ENCODE measurements at regions not wholly inside any gene's neighbourhood (a gene's known extent, or its start where the extent isn't known, plus 50 kb on each side); places are given as distances from the start of the nearest gene placed in this dataset.

DNA sequence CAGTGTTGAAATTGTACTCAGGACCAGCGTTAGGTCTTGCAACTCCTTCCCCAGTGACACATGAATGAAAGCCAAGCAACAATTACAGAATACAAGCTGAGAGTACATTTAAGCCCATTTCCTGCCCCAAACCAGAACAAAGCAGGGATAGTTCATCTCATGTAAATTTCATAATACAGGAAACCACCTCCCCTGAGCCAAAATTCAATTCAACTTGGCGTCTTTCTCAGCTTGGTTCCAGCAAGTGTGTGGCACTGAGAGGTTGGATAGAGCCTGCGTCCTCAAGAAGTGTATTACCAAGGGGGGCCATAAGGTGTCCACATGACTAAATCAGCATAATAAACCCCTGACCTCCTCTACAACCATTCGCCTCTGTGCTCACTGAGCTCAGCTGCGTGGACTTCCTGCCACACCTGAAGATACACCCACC lies 278.9 kb upstream of the CRY1 start:
- DNase-seq (ENCODE audit: low read depth) = no peak

DNA sequence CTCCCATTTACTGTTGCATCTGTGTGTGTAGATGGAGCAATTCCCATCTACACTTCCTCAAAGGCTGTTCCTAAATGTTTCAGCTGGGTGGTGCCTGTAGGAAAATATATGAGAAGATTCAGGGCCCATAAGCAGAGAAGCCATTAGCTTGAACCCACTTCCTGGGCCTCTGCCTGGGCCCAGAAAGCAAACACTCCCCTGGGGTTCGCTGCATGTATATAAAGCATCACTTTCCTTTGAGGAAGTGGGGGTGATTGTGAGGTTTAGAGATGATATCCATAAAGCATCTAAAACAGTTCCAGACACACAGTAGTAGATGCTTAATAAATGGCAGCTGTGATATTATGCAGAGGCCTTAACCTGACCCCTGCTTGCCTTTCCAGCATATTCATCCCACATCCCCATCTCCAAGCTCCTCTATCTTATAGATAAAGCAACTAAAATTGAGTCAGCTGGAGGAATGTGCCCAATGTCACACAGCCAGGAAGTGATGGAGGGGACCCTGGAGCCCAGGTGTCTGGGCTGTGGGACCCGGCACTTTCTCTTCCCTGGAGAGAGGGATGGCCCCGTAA lies 280.0 kb upstream of the CRY1 start:
- no peak for DNase-seq (ENCODE audit: low read depth)

DNA sequence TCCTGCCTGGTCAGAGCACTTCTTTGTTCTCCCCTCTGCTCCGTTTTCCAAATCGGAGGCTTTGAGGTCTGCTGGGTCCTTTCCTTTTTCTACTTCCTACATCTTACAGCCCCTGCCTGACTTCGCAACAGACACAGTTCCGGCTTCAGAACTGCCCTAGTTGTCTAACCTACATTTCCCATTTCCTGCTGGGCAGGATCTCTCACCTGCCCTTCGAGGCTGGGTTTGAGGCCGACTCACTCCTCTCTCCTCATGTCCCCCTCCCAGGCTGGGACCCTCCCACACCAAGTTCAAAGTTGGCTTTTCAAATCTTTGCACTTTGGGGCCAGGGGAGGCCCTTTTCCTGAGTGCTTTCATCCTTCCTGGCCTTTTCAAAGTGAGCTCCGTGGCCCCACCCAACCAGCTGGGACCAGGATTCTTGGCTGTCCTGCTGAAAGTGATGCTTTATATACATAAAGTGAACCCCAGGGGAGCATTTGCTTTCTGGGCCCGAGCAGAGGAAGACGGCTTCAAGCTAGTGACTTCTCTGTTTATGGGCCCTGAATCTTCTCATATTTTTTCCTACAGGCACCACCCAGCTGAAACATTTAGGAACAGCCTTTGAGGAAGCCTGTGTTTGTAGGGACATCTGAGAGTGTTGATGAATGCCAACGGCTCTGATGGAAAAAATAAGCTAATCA lies 281.0 kb upstream of the CRY1 start:
- no peak for DNase-seq (ENCODE audit: low read depth)

DNA sequence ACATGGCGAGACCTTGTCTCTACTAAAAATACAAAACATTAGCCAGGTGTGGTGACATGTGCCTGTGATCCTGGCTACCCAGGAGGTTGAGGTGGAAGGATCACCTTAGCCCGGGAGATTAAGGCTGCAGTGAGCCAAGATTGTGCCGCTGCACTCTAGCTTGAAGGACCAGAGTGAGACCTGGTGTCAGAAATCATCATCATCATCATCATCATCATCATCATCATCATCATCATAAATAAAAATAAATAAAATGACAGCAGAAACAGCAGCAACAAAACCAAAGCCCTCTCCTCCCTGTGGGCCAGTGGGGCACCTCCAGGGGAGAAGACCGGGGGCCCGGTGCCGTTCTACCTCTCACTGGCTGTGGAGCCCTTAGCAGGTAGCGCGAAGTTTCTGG lies 281.9 kb upstream of the CRY1 start:
- DNase-seq (ENCODE audit: low read depth) = no peak

DNA sequence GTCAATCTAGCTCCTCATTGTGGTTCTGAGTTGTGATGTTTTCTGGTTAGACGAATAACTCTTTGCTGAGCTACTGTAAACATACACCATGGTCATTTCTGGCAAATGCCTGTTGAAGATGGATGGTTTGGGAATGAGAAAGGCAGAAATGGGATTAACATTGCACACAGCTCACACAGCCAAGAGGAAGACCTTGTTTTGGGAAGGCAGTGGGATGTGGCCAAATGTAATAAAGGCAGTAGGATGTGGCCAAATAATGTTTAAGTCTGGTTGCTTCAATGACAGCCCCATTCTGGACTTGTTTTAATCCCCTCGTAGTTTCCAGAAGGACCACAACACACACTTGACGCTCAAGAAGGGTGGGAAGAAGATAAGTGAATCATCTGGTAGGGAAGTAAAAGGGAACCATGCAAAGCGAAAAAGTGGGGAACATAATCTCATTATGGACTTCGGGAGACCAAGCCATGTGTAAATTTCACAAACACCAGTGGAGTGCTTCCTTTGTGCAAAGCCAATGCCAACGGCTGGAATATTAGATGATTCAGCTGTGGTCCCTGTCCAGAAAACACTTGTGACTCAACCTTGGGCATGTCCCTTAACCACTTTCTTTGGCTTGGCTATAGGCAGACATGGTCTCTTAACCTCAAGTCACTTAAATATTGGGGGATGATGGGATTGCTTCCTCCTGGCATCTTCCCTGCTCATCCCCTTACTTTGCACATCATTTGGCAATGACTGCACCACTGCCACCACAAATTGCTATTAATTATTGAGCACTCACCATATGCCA lies 284.4 kb upstream of the CRY1 start:
- DNase-seq (ENCODE audit: low read depth) = no peak

DNA sequence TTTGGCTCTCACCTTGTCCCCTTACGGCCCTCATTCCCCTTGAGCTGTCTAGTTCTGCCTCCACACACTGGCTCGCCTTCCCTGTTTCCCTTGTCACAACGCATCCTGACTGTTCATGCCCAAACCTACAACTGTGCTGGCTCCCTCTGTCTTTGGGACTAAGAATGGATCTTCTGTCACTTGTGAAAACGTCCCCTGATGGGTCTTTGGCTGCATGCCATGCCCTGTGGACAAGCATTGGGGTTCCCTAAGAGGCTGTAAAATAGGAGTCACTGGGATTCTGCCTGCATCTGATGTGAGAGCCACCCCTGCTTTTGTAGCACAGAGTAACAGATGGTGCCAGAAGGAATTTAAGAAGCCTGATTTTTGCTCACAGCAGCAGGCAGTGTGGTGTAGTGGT lies 285.3 kb upstream of the CRY1 start:
- no peak for DNase-seq (ENCODE audit: low read depth)

DNA sequence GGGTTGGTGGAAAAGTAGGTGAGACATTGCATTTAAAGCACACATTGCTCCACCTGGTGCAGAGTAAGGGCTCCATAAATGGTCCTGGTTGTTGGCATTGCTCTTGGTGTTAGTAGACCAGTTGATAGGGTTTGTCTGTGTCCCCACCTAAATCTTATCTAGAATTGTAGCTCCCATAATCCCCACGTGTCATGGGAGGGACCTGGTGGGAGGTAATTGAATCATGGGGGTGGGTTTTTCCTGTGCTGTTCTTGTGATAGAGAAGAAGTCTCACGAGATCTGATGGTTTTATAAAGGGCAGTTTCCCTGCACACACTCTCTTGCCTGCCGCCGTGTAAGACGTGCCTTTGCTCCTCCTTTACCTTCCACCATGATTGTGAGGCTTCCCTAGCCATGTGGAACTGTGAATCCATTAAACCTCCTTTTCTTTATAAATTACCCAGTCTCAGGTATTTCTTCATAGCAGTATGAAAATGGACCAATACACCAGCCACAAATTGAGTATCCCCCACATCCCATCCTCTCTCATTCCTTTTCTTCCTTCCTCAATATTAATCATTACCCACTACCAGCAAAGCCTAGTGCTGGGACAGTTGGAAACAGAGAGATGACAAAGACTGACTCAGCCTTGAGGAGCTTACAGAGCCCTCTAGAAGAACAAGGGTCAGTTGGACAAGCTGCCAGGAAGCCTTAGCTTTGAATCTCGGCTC lies 285.9 kb upstream of the CRY1 start:
- peak; percentile 59 for DNase-seq (ENCODE audit: low read depth)

DNA sequence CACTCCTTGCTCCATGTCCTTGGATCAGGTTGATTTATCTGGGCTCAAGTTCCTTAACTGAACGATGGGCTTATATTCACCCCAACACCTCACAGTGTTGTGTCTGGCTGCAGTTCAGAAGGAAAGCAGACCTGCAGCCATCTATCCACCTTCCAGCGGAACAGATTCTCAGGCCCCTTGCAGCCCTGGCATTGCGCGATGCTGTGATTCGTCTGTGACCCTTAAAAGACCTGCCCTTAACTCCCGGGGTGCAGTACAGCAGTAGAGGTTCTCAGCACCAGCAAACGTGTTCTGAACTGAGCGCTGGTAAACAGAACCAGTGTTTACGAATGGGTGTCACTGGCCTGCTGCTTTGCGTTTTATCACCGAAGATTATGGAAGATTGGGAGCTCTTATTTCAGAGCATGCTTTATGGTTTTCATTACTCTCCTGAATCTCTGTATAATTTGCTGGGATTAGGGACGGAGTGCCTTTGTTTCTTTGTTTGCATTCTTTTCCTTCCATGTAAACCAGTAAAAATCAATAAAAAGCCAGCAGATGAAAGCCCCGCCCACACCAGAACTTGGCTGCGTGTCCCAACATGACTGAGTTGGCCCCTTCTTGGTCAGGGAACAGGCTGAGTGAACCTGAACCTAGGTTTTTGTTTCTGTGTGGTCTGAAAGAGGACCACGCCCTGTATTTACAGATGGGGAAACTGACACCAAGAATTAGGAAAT lies 286.7 kb upstream of the CRY1 start:
- DNase-seq (ENCODE audit: low read depth) = peak; percentile 60

DNA sequence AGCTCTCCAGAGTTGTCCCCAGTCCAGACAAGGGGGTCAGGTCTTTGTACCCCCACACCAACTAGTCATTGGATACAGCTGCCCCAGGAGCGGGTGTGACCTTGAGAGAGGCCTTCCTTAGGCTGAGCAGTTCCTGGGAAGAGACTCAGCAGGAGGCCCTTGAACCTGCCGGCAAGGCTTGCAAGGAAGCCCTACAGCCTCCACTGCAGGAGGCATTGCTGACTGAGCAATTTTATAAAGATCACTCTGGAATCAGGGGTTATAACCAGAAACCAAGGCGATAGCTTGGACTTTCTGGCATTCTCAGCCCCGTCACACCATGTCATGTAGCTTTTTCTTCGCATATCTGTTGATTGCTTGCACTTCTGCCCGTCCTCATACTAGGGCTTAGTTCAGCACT lies 291.3 kb upstream of the CRY1 start:
- DNase-seq (ENCODE audit: low read depth) = no peak

DNA sequence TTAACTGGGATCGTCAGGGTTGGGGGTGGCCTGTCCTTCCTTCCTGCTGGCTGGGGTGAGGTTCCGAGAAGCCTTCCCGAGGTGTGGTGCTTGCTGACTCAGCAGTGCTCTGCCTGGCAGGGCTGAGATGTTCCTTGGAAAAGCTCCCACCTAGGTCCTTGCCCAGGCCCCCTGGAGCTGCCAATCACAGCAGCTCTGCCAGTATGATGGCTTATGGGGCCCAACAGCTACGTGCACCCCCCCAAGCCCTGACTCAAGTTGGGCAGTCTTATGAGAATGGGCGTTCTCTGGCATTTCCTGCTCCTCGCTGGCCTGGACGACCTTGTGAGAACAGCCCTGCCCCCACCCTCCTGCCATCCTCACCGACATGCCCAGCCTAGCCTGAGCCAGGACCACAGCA lies 292.2 kb upstream of the CRY1 start:
- peak; percentile 38 for DNase-seq (ENCODE audit: low read depth)

DNA sequence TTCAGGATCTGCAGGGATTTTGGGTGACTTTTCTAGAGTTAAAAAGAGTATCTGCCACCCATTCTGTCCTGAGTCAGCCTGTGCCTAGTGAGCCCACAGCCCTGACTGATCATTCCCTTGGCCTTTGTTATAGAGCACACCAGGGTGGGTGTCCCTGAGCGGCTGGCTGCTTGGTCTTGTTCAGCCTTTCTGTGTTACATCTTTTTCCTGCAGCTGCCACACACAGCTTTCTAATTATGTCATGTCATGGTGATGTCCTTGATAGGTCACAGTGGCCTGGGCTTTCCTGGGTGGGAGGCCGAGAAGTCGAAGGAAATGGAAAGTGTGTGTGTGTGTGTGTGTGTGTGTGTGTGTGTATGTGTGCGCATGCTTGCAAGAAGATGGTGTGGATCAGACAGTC lies 293.2 kb upstream of the CRY1 start:
- no peak for DNase-seq (ENCODE audit: low read depth)

DNA sequence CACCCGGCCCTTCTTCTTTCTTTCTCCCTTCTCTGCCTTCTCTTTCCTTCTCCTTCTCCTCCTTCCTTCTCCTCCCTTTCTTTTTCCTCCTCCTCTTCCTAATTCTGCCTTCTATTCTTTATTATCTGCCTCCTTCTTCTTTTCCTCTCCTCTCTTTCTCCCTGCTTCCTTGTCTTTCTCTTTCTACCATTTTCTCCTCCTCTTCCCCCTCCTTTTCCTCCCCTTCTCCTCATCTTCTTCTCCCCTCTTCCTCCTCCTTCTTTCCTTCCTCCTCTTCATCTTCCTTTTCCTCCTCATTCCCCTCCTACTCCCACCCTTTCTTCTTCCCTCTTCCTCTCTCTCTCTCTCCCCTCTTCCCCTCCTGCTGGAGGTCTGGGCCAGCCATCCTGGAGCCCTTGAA lies 294.9 kb upstream of the CRY1 start:
- DNase-seq (ENCODE audit: low read depth) = no peak

DNA sequence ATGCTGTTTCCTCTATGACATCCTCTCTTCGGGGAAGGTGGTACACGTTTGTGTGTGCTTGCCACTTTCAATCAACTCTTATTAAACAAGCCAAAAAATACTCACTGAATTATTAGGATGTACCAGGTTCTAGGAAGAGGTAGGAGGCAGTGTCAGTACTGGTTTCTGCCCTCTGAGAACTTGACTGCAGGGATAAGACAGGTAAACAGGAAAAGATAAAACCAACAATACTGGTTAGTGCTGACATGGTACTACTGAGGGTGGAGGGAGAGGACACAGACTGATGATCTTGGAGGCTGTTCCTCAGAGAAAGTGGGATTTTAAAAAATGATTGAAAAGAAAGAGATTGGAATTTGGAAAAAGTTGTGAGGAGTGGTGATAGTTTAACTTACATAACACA lies 295.2 kb upstream of the PWP1 start:
- no peak for DNase-seq (ENCODE audit: low read depth)

DNA sequence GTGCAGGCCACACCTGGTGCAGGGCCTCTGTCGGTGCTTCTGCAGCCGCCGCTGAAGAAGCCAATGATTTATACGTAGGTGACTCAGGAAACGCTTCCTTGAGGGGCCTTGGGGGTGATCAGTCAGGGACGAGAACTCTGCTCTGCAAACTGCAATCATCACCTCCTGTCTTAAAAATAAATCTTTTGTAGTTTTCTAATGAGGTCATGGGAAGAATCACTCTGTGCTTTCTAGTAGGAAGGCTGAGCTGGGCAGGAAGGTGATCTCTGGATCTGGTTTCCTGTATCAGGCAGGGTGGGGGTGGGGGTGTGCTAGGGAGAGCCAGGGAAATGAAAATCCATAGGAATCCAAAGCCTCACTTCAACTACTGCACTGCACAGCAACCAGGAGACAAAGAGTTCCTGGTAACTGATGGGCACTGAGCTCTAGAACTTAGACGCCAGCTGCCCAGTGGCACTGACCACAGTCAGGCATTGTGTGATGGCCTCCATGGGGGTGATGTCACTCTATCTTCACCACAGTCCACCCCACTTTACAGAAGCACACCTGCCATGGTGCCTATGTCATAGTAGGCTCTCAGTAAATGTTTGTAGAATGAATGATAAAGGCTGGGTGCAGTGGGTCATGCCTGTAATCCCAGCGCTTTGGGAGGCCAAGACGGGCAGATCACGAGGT lies 292.4 kb upstream of the PWP1 start:
- DNase-seq (ENCODE audit: low read depth) = no peak

DNA sequence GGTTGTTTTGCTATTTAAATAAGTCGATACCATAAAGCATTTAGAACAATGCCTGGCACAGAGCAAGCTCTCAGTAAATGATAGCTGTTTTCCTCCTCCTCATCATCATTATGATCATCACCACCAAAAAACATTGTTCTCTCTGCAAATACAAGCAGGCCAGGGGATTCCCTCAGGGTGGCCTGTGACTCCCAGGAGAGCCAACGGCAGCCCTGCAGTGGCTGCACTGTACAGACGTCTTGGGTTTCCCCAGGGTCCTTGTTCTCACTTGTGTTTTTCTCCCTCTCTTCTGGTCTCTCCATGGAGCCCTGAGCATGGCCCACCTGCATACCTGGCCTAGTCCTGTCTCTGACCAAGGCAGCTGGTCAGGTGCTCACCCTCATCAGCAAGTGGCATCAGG lies 290.9 kb upstream of the PWP1 start:
- DNase-seq (ENCODE audit: low read depth) = no peak

DNA sequence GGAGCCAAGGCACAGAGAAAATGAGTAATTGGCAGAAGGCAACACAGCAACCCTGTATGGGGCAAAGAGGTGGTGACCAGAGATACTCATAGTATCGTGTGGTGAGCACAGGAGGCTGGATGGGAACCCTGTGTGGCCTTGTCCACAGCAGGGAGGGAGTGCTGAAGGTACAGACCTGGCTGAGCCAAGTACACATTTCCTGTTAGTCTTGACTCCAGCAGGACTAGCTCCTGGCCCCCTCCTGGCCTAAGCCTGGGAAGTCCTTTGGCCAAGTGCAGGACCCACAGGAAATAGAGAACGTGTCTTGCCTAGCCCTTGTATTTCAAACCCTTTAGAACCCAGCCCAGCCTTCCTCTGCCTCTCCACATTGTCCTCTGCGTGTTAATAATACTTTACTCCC lies 289.8 kb upstream of the PWP1 start:
- no peak for DNase-seq (ENCODE audit: low read depth)

DNA sequence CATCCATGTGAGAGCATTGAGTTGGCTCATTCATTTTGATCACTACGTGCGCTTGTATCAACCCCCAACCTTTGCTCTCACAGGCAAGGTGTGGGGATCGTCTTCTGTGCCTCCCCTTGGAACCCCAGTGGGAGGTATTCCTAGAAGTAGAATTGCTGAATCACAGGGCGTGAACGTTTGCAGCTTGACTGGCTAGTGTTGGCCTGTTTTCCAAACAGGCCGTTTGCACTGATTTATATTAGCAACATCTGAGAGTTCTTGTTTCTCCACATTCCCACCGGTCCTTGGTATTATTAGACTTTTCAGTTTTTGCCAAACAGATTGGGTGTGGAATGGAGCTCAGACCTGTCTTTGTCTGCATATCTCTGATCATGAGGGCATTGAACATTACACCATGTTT lies 288.6 kb upstream of the PWP1 start:
- DNase-seq (ENCODE audit: low read depth) = no peak

DNA sequence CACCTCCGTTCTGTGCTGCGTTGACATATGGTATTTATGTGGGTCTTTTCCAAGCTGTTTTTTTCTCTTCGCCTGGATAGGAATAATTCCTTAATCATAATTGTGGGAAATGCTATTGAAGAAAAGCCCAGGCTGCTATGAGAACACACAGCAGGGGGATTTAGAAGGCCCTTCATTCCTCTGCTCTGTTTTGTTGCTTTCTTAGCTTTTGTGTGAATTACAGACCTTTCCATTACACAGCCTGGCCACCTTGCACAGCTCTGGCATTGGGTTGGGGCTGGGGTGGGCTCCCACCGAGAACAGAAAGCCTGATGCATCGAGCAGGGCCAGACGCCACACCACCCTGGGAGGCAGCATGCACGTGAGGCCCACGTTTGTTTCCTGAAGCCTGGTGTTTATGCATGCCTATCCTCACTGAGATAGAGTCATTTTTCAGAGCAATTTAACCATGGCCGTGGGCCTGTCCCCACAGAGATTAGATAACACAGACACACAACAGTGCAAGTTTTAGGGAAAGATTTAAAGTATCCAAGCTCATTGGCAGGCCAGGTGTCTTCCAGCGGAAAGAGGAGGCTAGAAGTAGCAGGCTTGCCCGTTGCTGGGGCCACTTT lies 287.6 kb upstream of the PWP1 start:
- DNase-seq (ENCODE audit: low read depth) = no peak

DNA sequence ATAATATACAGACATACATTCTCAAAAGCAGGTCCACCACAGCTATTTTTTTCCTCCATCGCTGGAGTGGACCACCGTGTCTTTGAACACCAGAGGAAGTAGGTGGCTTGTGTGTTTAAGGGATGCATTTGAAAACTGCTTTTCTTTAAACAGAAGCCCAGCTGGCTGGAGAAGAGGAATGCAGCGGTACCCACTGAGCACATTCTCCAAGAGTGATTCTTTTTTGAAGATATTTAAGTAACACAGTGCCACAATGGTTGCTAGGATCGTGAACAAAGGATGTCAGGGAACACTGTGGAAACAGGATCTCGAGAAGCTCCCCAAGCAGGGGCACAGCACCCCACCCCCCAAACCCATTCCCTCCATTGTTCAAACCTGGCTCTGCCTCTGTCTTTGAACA lies 286.6 kb upstream of the PWP1 start:
- DNase-seq (ENCODE audit: low read depth) = no peak

DNA sequence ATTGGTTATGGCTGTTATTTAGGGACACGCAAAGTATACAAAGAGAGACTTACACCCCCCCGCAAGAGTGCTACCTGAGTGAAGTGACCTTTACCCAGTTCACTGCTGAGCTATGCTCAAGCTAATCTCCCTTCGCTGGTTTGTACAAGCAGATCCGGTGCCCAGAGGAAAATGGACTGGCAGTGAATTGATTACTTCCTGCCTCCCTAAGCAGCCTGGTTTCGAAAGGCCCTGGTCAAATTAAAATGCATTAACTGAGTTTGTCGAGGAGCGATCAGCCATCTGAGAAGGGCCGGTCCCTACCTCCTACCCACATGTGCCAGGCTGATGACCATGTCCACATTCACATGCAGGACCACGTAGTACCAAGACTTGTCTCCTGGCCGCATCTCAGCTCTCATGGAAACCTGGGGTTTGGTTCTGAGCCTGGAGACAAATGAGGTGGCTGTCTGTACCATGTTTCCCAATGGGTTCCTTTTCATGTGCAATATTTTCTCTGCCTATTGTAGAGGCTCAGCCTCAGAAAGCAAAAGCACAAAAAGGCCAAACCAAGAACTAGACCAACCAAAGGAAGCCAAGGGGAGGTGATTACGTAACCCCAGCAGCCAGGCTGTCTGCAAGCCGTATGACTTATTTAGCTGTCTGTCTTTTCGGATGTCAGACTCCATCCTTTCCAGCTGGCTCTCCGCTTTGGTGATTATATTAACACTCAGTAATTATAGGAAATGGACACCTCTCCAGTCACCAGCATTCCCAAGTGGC lies 284.7 kb upstream of the PWP1 start:
- DNase-seq (ENCODE audit: low read depth) = peak; percentile 53
